CD4-positive, alpha-beta T cell treated with Interleukin-2 at 100 ng/mL for 4 hours (primary cell): ENCODE measurements at regions not wholly inside any gene's neighbourhood (a gene's known extent, or its start where the extent isn't known, plus 50 kb on each side); places are given as distances from the start of the nearest gene placed in this dataset.

ENCODE experiments used
- DNase-seq: peaks from one replicate; pipeline ENCODE4 v3.0.0-alpha.2; 2020; ENCODE audit warnings: low spot score

DNA sequence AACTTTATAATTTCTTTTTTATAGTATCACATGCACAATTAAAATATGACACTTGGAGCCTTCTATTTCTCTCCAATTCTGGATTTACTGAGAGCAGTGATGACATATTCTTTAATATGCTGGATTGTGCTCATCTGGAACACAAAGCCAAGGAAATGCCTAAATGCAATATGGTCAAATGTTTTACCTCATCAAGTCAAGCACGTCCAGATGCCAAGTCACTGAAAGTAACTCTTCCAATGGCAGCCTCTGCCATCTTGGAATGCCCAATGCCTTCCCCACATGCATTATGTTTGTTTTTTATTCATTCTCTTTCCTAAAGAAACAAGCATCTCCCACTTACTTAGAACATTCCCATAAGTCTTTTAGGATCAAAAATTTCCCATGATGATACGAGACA lies 189.8 kb downstream of the TMX3 start:
- DNase-seq = no peak

DNA sequence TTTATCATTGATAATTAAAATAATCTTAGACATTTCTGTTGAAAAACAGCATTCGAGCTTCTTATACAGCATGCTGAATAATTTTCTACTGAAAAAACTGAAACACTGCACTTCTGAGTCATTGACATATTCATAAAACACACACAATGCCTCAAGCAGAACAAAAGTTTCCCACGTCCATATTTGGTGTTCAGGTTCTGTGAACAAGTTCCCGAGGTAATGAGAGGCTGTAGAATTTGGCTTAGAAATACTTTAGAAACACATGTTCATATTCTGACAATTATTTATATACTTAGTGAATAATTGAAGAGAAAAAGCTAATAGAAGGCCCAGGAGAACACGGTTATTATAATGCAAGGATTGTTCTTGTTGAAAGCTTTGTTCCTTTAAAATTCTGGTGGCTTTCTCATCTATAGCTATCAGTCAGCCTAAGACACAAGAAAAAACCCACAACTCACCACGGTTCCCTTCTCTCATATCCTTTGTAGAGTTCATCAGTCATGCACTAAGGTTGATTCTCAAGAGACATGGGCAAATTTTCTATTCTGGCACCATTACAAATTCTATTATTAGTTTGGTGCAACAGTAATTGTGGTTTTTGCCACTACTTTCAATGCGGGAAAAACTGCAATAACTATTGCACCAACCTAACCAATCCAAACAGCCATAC lies 194.4 kb downstream of the TMX3 start:
- DNase-seq = no peak

DNA sequence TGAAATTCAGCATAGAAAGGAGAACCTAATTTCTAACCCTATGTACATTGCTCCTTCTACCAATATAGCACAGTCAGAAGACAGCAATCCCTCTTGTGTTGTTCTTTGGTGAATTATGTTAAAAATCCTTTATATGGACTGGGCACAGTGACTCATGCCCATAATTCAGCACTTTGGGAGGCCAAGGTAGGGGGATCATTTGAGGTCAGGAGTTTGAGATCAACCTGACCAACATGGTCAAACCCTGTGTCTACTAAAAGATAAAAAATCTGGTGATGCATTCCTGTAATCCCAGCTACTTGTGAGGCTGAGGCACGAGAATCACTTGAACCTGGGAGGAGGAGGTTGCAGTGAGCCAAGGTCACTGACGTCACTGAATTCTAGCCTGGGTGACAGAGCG lies 195.6 kb downstream of the TMX3 start:
- DNase-seq = no peak

DNA sequence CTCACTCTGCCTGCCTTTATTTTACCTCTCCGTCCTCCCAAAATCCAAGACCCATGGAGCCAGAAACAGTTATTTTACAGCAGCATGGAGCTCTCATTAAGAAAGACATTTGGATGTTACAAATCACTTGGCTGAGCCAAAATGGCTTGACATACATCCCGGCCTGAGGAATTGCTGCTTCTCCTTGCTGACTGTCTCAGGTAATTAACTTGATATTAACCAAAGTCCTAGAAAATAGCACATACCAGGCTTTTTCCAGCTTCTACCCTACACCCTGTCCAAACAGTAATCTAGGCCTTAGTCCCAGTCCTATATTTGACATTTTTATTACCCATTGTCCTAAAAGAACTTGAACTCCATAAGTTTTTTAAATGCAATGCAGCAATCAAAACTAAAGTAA lies 205.0 kb downstream of the TMX3 start:
- no peak for DNase-seq

DNA sequence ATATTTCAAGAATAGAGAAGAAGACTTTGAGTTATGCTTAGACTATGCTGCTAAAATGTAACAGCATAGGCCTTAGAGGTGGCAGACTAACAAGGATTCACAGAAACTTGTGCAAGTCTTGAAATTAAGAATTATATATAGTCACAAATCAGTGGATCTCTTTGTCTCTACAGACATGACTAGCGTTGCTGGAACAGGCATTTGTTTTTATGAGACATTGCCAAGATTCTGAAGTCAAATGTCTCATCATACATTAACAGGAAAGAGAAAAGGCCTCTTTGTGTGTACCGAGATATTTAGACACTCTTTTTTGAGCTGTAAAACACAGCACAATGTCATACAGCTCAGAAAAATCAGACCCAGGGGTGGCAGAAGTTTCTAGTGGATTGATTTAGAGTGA lies 207.1 kb downstream of the TMX3 start:
- no peak for DNase-seq

DNA sequence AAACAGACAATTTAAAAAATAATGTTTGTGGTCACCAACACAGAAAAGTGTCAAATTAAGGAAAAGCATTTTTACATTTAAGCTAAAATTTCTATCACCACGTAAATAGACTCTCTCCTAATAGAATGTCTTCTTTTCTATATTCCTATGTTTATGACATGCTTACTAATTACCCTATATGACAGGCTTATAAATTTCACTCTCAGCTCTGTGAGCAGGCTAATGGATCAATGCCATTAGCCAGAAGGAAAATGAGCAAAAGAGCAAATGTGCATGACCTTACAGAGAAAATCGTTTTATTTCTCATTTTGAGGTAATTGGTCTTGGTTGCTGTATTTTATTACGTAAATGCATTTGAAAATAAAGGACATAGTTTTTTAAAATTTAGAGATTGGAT lies 209.7 kb downstream of the TMX3 start:
- DNase-seq = no peak

DNA sequence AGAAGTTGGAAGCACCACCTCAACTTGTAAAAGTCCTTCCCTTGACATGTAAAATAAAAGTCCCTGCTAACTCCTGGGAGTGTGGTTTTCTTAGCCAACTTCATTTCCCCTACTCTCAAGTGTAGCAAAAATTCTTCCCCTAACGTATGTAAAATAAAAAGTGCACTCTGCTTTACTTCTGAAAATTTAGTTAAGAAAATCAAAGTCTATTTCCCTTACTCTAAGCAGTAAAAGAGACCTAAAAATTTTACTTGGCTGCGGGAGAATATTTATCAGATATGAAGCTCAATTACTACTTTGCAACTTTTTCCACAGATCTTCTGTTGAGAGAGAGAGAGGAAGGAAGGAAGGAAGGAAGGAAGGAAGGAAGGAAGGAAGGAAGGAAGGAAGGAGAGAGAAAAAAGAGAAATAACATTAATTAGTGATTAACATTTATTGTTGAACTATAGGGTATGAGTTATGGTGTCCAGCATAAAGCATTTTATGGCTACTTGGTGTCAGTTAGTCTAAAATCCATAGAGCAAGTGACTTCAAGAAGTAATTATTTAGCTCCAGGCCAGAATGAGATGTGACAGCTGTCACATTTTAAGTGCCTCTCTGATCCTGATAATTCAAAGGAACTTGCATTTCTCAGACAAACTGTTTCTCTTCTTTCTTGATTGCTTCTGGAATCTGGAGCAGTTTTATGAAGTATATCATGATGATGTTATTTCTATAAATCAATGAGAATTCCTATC lies 210.3 kb downstream of the TMX3 start:
- no peak for DNase-seq

DNA sequence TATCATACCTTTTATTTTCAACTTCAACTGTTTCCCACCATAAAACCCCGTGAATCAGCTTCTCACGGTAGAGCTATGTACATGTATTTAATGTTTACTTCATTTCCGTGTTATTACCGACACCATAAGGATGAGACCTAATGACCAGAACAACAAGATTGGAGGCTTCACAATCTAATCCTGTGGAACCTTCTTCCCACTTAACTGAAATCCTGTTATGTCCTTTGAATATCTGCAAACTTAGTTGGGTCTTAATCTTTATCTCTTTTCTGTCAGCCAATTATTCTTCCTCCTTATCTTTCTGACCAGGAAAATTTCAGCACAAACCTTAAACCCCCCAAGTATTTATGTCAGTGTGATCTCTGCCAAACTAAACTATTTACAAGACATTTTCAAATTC lies 214.4 kb downstream of the TMX3 start:
- no peak for DNase-seq

DNA sequence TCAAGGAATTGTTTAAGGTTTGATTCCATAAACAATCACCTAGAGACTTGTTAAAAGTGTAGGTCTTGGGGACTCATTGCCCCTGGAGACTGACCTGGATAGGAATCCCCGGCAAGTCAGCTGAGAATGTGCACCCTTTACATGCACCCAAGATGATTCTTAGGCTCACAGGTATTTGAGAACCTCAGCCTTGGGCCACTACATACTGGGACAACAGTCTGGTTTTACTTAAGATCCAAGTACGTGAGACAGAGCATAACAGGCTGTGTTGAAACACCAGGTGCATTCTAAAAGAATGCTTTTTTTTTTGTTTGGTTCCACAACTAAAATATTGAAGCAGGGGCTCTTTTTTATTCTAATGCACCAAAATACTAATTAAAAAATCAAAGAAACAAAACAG lies 215.8 kb downstream of the TMX3 start:
- DNase-seq = no peak

DNA sequence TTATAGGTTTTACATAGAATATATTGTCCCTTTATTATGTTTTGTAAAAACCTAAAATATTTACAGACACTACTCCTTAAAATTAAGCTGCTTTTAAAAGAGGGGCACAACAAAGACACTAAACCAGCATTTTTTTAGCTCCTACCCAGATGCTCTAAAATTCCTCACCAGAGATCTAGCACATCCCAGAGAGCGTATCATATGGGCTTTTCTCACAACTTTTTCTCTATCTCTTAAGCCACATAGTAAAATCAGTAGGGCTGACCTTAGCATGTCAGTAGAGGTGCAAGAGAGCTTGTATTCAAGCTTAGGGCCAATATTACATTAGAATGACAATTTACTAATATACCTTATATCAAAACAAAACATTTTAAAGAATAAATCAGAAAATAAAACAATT lies 216.3 kb downstream of the TMX3 start:
- no peak for DNase-seq

DNA sequence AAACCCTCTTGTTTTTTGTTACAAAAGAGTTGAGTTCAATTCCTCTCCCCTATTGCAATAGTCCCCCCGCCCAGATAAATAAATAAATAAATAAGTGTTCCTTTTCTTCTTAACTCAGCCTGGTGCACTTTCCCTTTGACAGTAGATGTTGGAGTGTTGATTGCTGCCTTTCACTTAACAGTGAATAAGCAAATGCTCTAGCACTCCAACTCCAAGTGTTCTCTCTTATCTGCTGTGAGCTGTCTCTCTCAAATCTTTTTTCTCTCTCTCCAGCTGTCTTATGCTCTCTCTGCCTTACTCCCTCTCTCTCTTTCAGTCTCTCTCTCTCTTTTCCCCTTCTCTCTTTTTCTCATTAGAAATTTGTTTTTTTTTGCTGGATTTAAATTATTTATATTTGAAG lies 216.7 kb downstream of the TMX3 start:
- DNase-seq = no peak

DNA sequence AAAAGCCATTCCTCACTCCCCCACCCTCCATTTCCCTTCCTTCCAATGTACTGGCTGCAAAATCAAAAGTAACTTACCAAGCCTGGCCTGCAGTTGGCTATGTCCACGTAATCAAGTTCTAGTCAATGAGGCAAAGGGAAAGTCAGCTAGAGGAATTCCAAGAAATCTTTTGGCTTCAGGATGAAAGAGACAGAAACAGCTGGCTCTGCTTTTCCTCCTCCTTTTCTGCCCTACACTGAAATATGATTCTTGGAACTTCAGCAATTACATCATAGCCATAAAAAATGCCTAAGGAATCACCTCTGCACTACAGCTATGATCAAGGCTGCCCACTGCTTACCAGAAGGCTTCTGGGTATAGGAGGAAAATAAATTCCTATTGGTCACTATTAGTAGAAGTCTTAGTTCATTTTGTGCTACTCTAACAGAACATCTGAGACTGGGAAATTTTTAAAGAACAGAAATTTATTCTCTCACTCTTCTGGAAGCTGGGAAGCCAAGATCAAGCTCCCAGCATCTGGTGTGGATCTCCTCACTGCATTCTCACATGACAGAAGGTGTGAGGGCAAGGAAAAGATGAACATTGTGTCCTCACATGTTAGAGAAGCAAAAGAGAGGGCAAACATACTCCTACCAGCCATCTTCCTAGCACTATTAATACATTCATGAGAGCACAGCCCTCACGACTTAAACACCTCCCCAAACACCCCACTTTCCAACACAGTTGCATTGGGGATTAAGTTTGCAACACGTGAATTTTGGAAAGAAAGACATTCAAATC lies 219.9 kb downstream of the TMX3 start:
- DNase-seq = no peak

DNA sequence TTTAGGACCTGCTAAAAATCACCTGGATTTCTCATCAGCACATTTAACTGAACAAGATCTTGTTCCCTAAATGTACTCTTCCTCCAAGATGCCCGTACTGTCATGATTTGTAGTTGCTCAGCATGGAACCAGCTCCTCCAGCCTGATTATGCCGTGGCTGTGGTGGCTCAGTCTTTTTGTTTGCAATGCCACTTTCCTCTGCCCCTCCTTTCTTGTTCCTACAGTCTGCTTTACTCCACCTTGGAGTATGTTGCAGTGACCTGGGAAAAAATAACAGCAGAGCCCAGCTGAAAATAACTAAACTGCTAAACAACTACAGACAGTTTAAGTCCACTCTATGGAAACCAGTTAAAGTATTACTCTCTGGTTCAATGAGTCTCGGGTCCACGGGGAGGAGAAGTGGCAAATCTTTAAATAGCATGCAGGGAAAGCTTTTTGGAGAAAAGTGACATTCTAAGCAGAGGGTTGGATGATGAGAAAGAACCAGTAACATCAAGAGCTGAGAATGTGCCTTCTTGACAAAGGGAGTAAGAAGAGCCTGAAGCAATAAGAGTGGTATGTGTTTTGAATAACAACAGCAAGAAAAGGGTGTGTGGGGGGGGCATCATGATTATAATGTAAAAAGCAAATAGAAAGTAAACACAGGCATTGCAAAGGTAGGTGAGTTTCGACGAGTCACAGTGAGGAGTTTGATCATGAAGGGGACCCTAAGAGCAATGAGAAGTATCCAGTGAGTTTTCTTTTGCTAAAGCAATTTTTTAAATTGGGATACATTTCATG lies 225.7 kb downstream of the TMX3 start:
- DNase-seq = no peak

DNA sequence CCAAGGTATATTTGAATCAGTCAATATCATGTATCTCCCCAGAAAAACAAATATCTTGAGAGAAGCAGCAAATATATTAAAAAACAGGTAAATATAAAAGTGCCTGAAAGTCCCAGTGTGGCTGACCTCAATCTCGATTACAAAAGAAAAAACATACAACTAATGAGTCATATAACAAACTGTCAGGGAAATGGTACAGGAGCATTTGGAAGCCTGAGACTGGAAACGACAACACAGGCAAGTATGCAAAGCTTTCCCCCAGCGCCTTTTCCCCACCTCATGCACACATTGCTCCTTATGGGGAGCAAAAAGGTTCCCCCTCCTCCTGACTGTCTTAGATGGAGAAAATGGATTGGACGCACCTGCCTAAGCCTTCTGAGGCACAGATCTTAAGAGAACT lies 230.7 kb downstream of the TMX3 start:
- no peak for DNase-seq

DNA sequence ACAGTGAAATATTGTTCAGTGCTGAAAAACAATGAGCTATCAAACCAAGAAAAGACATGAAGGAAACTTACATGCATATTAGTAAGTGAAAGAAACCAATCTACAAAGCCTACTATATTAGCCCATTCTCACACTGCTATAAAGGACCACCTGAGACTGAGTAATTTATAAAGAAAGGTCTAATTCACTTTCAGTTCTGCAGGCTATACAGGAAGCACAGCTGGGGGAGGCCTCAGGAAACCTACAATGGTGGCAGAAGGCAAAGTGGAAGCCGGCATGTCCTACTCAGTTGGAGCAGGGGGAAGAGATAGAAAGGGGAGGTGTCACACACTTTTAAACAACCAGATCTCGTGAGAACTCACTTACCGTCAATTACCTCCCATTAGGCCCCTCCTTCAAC lies 232.1 kb downstream of the TMX3 start:
- DNase-seq = no peak

DNA sequence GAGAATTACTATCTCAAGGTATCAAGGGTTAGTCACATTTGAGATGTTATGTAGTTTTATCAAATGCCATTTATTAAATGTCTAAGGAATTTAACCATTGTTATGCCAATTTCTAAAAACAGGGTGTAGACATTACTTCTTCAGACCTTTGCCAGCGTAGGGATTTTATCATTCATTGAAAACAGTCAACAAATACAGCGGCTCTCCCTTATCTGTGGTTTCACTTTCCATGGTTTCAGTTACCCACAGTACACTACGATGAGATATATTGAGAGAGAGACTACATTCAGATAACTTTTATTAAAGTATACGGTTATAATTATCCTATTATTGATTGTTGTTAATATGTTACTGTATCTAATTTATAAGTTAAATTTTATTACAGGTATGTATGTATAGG lies 234.7 kb downstream of the TMX3 start:
- no peak for DNase-seq

DNA sequence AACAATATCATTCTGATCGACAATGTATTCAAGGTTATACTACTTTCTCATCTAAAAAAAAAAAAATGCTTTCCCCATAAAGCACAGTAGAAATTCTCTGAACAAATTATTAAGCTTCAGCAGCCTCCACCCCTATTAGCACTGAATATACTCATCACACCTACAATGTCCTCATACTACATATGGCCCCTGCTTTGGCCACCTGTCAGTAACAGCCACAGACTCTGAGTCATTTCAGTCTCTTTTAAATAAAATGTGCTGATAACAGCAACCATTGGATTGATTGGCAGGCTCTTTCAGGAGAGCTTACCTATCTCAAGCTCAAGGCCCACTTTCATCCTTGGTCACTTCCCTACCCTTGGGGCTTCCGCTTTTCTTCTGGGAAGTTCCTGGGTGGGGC lies 236.7 kb downstream of the TMX3 start:
- no peak for DNase-seq

DNA sequence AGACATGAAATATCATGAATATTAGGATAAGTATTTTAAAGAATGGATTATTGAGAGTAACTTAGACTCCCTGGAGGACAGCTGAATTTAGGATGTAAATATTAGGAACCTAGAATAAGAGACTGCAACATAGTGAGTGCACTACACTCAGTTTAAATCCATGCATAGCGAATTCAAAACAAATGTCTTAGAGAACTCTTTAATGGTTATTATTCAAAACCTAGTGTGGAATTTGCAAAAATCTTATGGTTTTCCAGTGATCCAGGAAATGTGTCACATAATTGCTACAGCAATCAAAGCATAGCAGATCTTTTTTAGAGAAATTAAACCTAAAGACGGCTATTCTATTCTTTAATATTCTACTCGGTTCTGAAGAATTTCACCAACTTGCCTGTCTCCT lies 239.0 kb downstream of the TMX3 start:
- DNase-seq = no peak

DNA sequence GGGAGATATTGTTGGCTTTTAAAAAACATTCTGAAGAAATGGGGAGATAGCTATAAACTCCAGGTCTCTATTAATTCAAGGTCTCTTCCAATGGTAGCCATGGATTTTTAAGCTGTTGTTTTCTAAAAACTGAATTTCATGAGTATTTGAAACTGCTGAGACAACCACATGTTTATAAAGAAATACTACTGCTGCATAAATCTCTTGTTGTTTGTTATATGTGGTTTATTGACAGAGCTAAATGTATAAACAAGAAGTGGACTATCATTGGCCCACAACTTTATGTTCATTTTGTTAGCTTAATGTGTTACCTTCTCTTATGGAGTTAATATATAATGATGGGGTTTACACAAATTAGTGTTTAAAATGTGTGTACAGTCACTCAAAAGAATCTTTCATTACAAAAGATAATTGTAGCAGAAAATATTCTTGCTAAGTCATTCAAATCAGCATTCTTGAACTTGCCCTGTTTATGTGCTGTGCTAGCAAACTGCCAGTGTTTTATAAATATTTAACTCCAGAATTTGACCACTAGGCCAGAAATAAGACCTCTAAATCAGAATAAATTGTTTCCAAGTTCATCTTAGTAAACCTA lies 242.1 kb downstream of the TMX3 start:
- no peak for DNase-seq

DNA sequence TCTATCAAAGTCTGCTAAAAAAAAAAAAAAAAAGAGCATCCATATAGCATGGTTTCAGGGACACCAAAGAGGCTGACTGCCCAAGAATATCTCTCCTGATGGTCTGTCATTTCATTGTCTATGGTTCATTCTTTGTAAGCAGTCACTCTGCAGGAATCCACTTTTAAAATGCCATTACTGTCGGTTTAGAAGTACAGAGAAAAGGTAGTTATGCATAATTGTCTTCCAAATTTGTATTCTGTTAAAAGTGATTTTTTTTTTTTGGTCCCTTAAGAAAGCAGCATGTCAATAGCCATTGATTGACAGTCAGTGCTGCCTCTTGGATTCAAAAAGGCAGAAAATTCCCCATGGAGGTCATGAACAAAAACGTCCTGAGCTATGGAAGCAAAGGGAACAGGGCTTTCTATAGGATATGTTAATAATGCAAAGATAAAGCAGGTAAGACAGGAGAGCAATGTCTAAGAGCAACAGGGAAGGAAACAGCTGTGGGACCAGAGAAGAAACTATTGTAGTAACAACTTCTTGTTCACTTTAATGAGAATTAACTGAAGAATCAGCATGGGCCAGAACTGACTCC lies 245.8 kb downstream of the TMX3 start:
- DNase-seq = no peak

DNA sequence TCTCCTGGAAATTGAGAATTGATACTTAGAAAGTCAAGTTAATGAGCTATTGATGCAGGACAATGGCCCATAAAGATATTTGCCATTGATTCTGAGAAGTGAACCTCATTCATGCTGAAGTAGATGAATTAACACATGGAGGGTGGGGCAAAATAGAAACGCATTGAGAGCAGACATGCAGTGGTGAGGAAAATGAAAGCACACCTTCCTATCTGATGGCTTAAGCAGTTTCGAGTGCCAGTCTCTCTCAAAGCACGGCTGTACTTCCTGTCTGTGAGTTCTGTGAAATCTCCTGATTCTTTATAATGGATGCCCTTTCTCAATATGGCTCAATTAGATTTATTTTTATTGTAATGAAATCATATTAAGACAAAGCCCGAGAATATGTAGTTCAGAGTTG lies 247.0 kb downstream of the TMX3 start:
- no peak for DNase-seq

DNA sequence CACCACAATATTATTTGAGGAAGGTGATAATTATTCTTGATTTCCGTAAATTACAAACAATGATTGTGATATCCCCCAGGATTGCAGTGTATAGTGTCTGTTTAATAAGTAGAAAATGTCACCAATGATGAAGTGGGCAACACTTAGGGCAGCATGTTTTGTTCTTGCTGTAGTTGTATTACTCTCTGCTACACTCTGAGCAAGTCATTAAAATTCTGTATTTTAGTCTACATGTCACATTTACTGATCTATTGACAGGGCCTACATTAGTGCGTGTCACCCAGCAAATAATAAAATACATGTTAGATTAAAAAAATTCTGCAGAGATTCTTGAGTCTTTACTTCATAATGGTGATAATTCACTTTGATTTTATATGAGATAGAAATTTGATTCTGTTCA lies 247.6 kb downstream of the TMX3 start:
- DNase-seq = no peak
